HUES64 (cell line): ENCODE measurements at regions not wholly inside any gene's neighbourhood (a gene's known extent, or its start where the extent isn't known, plus 50 kb on each side); places are given as distances from the start of the nearest gene placed in this dataset.
"Not testable (repeated sequence)": the region's sequence is repeated elsewhere in the genome, so short reads cannot be mapped to it uniquely, and the experiment has no call there.

Experiments
- H3K27ac ChIP-seq: 2 replicates; pipeline ENCODE4 v1.7.0; 2013; ENCODE audit warnings: low read depth, low read length, inconsistent platforms
- H3K27me3 ChIP-seq: 2 replicates; pipeline ENCODE4 v1.6.1; 2013; ENCODE audit warnings: mild to moderate bottlenecking, low read length; ENCODE audit not compliant: insufficient read depth
- H3K36me3 ChIP-seq: 2 replicates; pipeline ENCODE4 v1.6.1; 2013; ENCODE audit warnings: mild to moderate bottlenecking, low read length; ENCODE audit not compliant: insufficient read depth
- H3K4me1 ChIP-seq: 2 replicates; pipeline ENCODE4 v1.6.1; 2013; ENCODE audit warnings: mild to moderate bottlenecking, low read length, moderate library complexity; ENCODE audit not compliant: insufficient read depth
- H3K4me3 ChIP-seq: 2 replicates; pipeline ENCODE4 v1.5.1; 2013; ENCODE audit warnings: mild to moderate bottlenecking, low read length, moderate library complexity
- H3K9ac ChIP-seq: 2 replicates; pipeline ENCODE4 v1.6.1; 2013; ENCODE audit warnings: mild to moderate bottlenecking, low read depth, low read length
- H3K9me3 ChIP-seq: 2 replicates; pipeline ENCODE4 v1.6.1; 2013; ENCODE audit warnings: low read depth, low read length; ENCODE audit not compliant: insufficient read depth
- WGBS: fragments of 150-250, 120-280 bp; methylation state at CpG from one replicate; pipeline ENCODE4 v1.1.7; 2013; ENCODE audit warnings: missing lambda C conversion rate; 5-methylcytosine and 5-hydroxymethylcytosine counted together

DNA sequence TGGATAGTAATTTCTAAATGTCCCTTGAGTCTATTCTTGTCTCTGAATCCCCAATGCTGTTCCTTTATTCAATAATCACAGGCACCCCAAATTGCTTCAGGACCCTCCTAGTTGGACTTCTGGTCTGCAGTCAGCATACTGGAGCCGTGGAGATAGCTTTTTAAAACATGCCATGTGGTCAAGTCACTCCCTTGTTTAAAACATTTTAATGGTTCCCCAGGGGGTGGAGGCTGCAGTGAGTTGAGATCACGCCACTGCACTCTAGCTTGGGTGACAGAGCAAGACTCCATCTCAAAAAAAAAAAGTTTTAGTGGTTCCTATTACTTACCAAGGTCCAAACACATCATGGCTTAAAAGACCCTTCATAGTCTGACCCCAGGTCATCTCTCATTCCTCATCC lies 220.3 kb downstream of the ADAMTS15 start:
- Histone ChIP-seq H3K9ac (no peak overlapping the region), H3K36me3 (no peaks in the 10 kb centered on the region)

DNA sequence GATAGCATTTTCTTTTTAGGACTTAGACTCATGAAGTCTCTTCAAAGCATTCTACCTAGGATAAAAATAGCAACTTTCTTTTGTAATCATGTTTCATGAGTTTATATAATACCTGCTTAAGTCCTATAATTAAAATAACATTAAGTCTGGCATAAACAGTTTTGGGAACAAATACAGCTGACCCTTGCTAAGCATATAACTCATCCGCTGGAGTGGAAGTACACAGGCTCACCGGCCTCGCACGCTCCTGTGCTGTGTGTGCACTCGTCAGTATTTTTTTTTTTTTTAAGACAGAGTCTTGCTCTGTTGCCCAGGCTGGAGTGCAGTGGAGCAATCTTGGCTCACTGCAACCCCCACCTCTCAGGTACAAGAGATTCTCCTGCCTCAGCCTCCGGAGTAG lies 221.8 kb downstream of the ADAMTS15 start:
- no peaks in the 10 kb centered on the region for H3K27me3 ChIP-seq
- H3K9me3 ChIP-seq = no peaks in the 10 kb centered on the region
- no peaks in the 10 kb centered on the region for H3K36me3 ChIP-seq
- H3K27ac ChIP-seq = no peak overlapping the region
- H3K4me1 ChIP-seq = no peaks in the 10 kb centered on the region; the same call in 1 of the 2 replicates
- WGBS = 99% methylated on average over 6 of the region's 6 CpGs
- no peak overlapping the region for H3K9ac ChIP-seq
- no peak overlapping the region for H3K4me3 ChIP-seq

More for the DNA sequence above, 220.3 kb downstream of the ADAMTS15 start:
- H3K9me3 ChIP-seq = no peaks in the 10 kb centered on the region
- no peak overlapping the region for H3K4me3 ChIP-seq
- WGBS = 89% methylated on average over 2 of the region's 2 CpGs
- H3K4me1 ChIP-seq = no peaks in the 10 kb centered on the region; the same call in 1 of the 2 replicates
- H3K27ac ChIP-seq = no peak overlapping the region
- H3K27me3 ChIP-seq = no peaks in the 10 kb centered on the region

DNA sequence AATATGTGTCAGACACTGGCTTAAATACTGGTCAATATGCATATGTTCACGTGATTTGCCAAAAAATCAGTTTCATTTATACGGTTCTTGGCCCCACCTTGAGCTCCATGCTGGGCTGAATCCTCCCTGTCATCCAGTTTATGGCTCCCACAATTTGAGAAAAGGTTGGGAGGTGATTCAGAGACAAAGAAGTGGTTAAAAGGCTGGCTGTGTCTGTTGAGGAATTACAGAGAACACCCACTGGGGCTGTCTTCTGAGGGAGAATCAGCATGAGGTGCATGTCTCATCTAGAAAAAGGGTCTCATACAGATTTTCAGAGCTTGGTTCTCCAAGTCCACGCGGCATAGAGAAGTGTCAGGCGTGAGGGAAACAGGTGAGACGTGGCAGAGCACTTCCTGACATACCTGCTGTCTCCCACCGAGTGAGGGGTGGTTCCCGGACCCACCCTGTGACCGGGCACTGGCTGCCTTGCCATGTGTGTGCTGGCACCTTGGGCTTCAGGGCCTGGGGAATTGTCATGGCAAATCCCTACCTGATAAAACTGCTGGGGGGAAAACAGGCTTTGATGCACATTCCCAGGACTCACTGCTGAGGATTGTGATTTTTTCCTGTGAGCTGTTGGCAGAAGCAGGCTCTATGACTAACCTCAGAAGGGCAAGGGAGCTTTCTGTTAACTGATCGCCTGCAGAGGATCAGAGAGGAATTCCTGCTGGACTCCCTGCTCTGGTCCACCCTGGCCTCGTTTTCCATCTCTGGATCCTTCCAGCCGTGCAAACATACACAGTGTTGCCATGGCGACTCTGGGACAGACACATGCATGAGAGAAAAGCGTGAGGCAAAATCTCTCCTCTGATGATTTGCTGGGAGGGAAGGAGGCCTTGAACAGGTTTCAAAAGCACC lies 223.6 kb downstream of the ADAMTS15 start:
- Histone ChIP-seq H3K9ac (no peak overlapping the region), H3K27me3 (no peaks in the 10 kb centered on the region), H3K27ac (no peak overlapping the region), H3K9me3 (no peaks in the 10 kb centered on the region), H3K36me3 (no peaks in the 10 kb centered on the region), H3K4me1 (peaks cover under 1% of the 10 kb centered on the region; the same call in 1 of the 2 replicates), H3K4me3 (no peak overlapping the region)
- 73% methylated on average over 14 of the region's 14 CpGs for WGBS

DNA sequence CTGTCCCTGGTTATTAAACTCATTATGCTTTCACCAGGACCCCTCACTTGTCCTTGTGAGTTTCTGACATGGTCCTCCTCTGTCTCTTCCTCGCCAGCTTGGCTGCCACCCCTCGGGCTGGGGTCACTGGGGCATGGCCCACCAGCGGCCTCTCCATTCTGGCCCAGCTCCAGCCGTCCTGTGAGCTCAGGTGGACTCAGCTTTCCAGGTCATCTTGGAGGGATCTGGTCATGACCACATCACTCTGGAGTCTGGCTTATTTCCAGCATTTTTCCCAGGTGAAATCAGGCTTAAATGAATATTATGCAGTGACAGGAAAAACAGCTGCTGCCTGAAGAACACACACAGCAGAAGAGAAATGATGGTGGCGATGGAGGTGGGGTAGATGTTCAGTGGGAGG lies 224.5 kb downstream of the ADAMTS15 start:
- H3K4me3 ChIP-seq = no peak overlapping the region
- no peak overlapping the region for H3K9ac ChIP-seq
- H3K36me3 ChIP-seq = no peaks in the 10 kb centered on the region
- WGBS = 93% methylated on average over 5 of the region's 5 CpGs
- no peaks in the 10 kb centered on the region for H3K27me3 ChIP-seq
- H3K4me1 ChIP-seq = peaks cover 9% of the 10 kb centered on the region
- no peaks in the 10 kb centered on the region for H3K9me3 ChIP-seq
- H3K27ac ChIP-seq = no peak overlapping the region

DNA sequence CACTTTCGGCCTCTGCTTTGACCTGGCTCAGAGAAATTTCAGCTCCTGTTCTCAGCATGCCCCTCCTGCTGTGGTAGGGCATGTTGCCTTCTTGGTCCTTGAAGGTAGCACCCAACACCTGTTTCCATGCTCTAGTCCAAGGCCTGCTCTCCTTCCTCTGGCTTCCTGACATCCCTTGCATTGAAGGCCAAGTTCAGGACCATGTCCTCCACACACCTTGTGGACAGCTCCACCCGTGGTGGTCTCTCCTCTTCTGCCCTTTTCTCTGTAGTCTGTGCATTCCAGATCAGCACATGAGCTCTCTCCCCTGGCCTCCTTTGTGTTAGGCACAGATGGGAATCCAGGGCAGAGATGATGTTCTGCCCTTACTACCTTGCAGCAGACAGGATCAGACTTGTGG lies 225.3 kb downstream of the ADAMTS15 start:
- Histone ChIP-seq H3K9me3 (peaks cover 4% of the 10 kb centered on the region; the same call in 1 of the 2 replicates), H3K36me3 (no peaks in the 10 kb centered on the region), H3K27me3 (no peaks in the 10 kb centered on the region), H3K9ac (no peak overlapping the region), H3K4me1 (peaks cover 11% of the 10 kb centered on the region), H3K27ac (no peak overlapping the region), H3K4me3 (no peak overlapping the region)
- whole genome bisulfite sequencing = 82% methylated on average over 2 of the region's 2 CpGs

DNA sequence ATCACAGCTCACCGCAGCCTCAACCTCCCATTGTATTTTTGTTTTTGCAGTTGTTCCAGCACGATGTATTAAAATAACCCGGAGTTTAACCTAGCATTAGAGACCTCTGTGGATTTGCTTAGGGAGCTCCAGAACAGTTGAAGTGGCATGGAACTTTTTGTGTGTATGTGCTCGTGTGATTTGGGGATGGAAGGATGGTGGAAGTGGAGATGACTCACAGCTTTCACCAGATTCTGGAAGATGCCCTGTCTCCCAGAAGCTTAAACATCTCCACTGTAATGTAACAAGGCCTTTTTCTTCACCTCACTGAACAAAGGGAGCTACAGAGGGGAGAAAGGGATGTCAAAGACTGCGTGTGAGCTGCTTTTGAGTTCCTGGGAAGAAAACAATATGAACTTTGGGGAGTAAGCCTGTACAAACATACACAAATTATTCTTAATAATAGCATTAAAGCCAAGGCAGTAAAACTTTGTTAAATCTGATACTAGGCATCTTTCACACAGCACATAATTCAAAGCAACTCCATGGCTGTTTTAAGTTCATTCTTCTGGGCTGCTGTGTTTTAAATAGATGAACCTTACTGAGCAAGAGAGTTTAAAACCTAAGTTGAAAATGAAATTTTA lies 226.4 kb downstream of the ADAMTS15 start:
- peaks cover 15% of the 10 kb centered on the region for H3K9me3 ChIP-seq
- WGBS = 90% methylated on average over 4 of the region's 5 CpGs
- H3K4me1 ChIP-seq = peaks cover 11% of the 10 kb centered on the region
- H3K4me3 ChIP-seq = no peak overlapping the region
- no peak overlapping the region for H3K27ac ChIP-seq
- H3K36me3 ChIP-seq = no peaks in the 10 kb centered on the region
- H3K9ac ChIP-seq = no peak overlapping the region
- no peaks in the 10 kb centered on the region for H3K27me3 ChIP-seq

DNA sequence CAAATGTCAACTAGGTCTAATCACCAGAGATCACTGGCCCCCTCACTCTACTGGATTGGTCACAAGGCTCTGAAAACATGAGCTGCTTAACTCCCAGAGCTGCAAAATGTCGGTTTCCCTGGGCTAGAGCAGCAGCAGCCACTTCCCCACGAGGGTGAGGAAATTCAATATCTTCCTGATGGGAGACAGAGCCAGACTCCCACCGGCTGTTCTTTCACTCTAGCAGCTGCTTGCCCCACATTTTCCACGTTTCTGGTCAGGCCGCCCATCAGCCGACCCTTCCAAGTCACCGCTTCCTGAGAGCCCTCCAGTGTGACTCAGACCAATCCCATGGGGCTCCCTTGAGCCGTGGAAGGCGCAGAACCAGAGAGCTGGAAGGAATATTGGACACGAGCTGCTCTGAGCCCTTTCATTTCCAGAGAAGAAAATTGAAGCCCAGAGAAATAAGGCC lies 227.0 kb downstream of the ADAMTS15 start:
- H3K27ac ChIP-seq = no peak overlapping the region
- peaks cover 11% of the 10 kb centered on the region for H3K4me1 ChIP-seq
- peaks cover 18% of the 10 kb centered on the region for H3K9me3 ChIP-seq
- H3K9ac ChIP-seq = no peak overlapping the region
- no peaks in the 10 kb centered on the region for H3K27me3 ChIP-seq
- WGBS = 87% methylated on average over 10 of the region's 10 CpGs
- H3K4me3 ChIP-seq = no peak overlapping the region
- no peaks in the 10 kb centered on the region for H3K36me3 ChIP-seq

DNA sequence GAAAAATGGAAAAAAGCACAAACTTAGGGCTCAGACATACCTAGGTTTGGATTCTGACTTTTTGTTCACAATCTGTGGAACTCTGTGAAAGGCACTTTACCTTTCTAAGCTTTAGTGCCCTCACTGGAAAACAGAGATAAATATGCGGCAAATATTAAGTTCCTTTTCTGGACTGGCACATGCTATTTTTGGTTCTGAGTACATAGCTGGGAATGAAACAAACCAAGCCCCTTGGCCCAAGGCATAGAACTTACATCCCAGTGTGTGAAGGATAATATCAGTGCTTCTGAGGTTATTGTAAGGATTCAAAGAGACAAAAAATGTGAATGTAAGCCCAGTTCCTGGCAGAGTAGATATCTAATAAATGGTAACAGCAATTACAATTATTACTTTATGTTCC lies 227.5 kb downstream of the ADAMTS15 start:
- no peaks in the 10 kb centered on the region for H3K36me3 ChIP-seq
- H3K9ac ChIP-seq = no peak overlapping the region
- WGBS = 100% methylated on average over 1 of the region's 1 CpG
- no peaks in the 10 kb centered on the region for H3K27me3 ChIP-seq
- peaks cover 11% of the 10 kb centered on the region for H3K4me1 ChIP-seq
- H3K27ac ChIP-seq = no peak overlapping the region
- H3K9me3 ChIP-seq = peaks cover 23% of the 10 kb centered on the region
- no peak overlapping the region for H3K4me3 ChIP-seq

DNA sequence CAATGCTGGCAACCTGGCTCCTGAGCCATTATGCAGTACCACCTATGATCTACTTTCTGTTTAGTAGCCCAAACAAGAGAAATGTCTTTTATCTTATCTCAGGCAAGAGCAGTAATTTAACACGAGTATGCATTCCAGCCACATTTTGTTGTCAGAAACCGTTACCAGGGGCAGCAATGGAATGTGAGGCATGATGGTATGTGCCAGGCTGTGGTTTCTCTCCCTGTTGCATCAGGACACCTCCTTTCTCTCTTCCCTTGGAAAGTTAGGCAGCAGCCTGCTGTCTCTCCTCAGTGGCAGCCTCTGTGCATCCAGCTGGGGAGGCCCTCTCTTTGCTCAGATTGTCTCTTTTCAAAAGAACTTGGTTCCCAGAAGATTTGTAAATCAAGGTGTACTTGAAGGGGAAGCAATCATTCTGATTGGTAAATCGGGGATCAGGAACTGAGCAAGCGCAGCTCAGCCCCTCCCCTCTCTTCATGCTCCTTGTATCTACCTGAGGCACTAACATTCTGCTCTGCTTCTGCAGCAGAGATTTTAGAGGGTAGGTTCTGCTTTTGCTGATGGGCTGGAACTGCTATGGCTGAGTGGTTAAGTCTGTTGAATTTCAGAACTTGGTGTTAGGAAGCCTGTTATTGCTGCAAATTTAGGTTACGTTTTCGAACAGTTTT lies 229.2 kb downstream of the ADAMTS15 start:
- H3K9me3 ChIP-seq = peaks cover 25% of the 10 kb centered on the region
- H3K27me3 ChIP-seq = no peaks in the 10 kb centered on the region
- H3K36me3 ChIP-seq = no peaks in the 10 kb centered on the region
- no peak overlapping the region for H3K4me3 ChIP-seq
- peaks cover 11% of the 10 kb centered on the region for H3K4me1 ChIP-seq
- H3K9ac ChIP-seq = peak overlapping the region; percentile 18; the same call in 1 of the 2 replicates
- 0 out of 2 replicates have a peak overlapping the region, but pooled peaks have one; percentile 19 for H3K27ac ChIP-seq
- 83% methylated on average over 6 of the region's 6 CpGs for WGBS

DNA sequence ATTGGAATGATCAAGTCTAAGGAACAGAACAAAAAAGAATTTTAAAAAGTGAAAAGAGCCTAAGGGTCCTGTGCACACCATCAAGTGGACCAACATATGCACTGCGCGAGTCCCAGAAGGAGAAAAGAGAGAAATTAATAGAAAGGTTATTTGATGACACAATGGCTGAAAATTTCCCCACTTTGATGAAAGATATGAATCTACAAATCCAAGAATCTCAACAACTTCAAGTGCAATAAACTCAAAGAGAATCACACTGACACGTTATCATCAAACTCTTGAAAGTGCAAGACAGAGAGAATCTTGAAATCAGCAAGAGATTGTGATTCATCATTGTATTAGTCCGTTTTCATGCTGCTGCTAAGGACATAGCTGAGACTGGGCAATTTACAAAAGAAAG lies 230.8 kb downstream of the ADAMTS15 start:
- no peak overlapping the region for H3K4me3 ChIP-seq
- no peaks in the 10 kb centered on the region for H3K27me3 ChIP-seq
- no peaks in the 10 kb centered on the region for H3K36me3 ChIP-seq
- 84% methylated on average over 4 of the region's 4 CpGs for WGBS
- peaks cover 11% of the 10 kb centered on the region for H3K4me1 ChIP-seq
- no peak overlapping the region for H3K9ac ChIP-seq
- H3K27ac ChIP-seq = no peak overlapping the region
- peaks cover 25% of the 10 kb centered on the region for H3K9me3 ChIP-seq

DNA sequence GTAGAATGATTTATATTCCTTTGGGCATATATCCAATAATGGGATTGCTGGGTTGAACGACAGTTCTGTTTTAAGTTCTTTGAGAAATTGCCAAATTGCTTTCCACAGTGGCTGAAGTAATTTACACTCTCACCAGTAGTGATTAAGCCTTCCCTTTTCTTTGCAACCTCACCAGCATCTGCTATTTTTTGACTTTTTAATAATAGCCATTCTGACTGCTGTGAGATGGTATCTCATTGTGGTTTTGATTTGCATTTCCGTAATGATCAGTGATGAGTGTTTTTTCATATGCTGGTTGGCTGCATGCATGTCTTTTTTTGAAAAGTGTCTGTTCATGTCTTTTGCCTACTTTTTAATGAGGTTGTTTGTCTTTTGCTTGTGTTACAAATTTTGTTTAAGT lies 233.8 kb downstream of the SNX19 start:
- H3K9ac ChIP-seq, H3K27ac ChIP-seq, H3K4me3 ChIP-seq, H3K27me3 ChIP-seq, H3K36me3 ChIP-seq, H3K4me1 ChIP-seq: not testable (repeated sequence)
- H3K9me3 ChIP-seq = peaks cover 31% of the 10 kb centered on the region
- 90% methylated on average over 2 of the region's 2 CpGs for WGBS
